HTR-8/SVneo (cell line): ENCODE measurements at regions not wholly inside any gene's neighbourhood (a gene's known extent, or its start where the extent isn't known, plus 50 kb on each side); places are given as distances from the start of the nearest gene placed in this dataset.

Source experiments
- DNase-seq: peaks from one replicate; pipeline ENCODE4 v3.0.0; 2011; ENCODE audit warnings: low spot score, mixed read lengths; ENCODE audit not compliant: insufficient read length
- FAIRE-seq: peaks from 2 replicates; lab custom pipeline; 2011; peaks lifted over from hg19 to GRCh38; lab: Jason Lieb, UNC

GRCh38 chr10:85547460-85548023, 819.1 kb downstream of the GRID1 start:
- DNase-seq = no peak
- FAIRE-seq = no peak

- FAIRE-seq (no peak), DNase-seq (peak; percentile 13)
Measured at GRCh38 chr10:85548034-85548433, 818.6 kb downstream of the GRID1 start.
